ENCODE measurements at regions not wholly inside any gene's neighbourhood (a gene's known extent, or its start where the extent isn't known, plus 50 kb on each side); places are given as distances from the start of the nearest gene placed in this dataset.
"Not testable (repeated sequence)": the region's sequence is repeated elsewhere in the genome, so short reads cannot be mapped to it uniquely, and the experiment has no call there.

GRCh38 chr16:29111421-29111820 lies 126.6 kb downstream of the LAT start:
- Mint-ChIP-seq H3K27me3 (peaks cover 68% of the 10 kb centered on the region), H3K27ac (no peak overlapping the region)
- no peak for TF ChIP-seq CTCF (IDR thresholded peaks at IDR 0.05; ENCODE audit: unreplicated experiment)

GRCh38 chr16:29108625-29109169 lies 123.8 kb downstream of the LAT start:
- not testable (repeated sequence) for H3K9me3 Mint-ChIP-seq (ENCODE audit: low read depth); H3K4me3 Mint-ChIP-seq (ENCODE audit: low read depth); H3K4me1 Mint-ChIP-seq (ENCODE audit: low read depth); H3K36me3 Mint-ChIP-seq (ENCODE audit: insufficient read depth); DNase-seq (ENCODE audit: low spot score, unreplicated experiment); H3K27ac Mint-ChIP-seq
- H3K27me3 Mint-ChIP-seq, result peaks cover 49% of the 10 kb centered on the region

More at GRCh38 chr16:29111421-29111820, 126.6 kb downstream of the LAT start:
- Mint-ChIP-seq H3K36me3 (ENCODE audit: insufficient read depth) (no peaks in the 10 kb centered on the region), H3K4me3 (ENCODE audit: low read depth) (no peak overlapping the region), H3K9me3 (ENCODE audit: low read depth) (no peaks in the 10 kb centered on the region), H3K4me1 (ENCODE audit: low read depth) (peaks cover 10% of the 10 kb centered on the region)
- DNase-seq (ENCODE audit: low spot score, unreplicated experiment), result no peak

DNA sequence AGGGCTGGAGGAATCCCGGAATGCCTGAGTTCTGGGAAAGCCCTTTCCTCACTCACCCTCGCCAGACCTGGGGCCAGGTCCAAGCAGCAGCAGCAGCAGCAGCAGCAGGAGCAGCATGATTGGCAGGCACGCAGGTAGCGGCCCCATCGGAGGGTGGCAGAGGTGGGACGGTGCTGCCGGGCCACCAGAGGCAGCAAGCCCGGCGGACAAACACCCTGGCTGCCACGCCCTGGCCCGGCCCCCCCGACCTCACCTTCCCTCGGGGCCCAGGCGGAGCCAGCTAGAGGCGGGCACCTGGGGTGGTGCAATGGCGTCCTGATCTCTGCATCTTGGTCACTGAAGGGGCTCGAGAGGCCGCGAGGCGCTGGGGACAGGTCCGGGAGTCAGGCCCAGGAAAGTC lies 122.4 kb downstream of the LAT start:
- Mint-ChIP-seq H3K27me3 (peaks cover 43% of the 10 kb centered on the region), H3K27ac (no peak overlapping the region), H3K9me3 (ENCODE audit: low read depth) (no peaks in the 10 kb centered on the region), H3K36me3 (ENCODE audit: insufficient read depth) (no peaks in the 10 kb centered on the region), H3K4me1 (ENCODE audit: low read depth) (no peaks in the 10 kb centered on the region), H3K4me3 (ENCODE audit: low read depth) (no peak overlapping the region)
- DNase-seq (ENCODE audit: low spot score, unreplicated experiment), result no peak
- no peak for TF ChIP-seq CTCF (IDR thresholded peaks at IDR 0.05; ENCODE audit: unreplicated experiment)

- peaks cover 39% of the 10 kb centered on the region for H3K27me3 Mint-ChIP-seq
- H3K4me1 Mint-ChIP-seq (ENCODE audit: low read depth); H3K4me3 Mint-ChIP-seq (ENCODE audit: low read depth); H3K36me3 Mint-ChIP-seq (ENCODE audit: insufficient read depth); H3K9me3 Mint-ChIP-seq (ENCODE audit: low read depth); DNase-seq (ENCODE audit: low spot score, unreplicated experiment); H3K27ac Mint-ChIP-seq: not testable (repeated sequence)
Measured at GRCh38 chr16:29106259-29106908, 121.5 kb downstream of the LAT start.

DNA sequence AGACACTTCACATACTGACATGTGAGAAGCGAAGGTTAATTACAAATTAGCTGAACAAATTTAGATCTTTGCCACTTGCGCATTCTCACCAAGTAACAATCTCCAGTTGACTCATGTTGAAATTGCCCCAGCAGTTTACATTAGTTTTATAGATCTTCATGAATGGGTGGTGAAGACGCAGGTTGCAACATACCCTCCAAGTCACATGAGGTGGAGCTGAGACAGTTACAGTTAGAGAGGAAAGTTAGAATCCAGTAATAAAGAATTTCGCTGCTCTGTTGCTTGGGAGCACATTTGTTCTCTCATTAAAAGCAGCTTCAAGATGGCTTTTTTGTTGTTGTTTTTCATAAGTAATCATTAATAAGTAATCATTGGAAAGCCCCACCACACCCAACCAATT lies 119.7 kb downstream of the LAT start:
- H3K36me3 Mint-ChIP-seq (ENCODE audit: insufficient read depth); H3K9me3 Mint-ChIP-seq (ENCODE audit: low read depth); H3K4me3 Mint-ChIP-seq (ENCODE audit: low read depth); H3K27ac Mint-ChIP-seq; DNase-seq (ENCODE audit: low spot score, unreplicated experiment); H3K4me1 Mint-ChIP-seq (ENCODE audit: low read depth): not testable (repeated sequence)
- H3K27me3 Mint-ChIP-seq, result peaks cover 26% of the 10 kb centered on the region

- H3K27me3 Mint-ChIP-seq, result peaks cover 11% of the 10 kb centered on the region
- not testable (repeated sequence) for H3K4me3 Mint-ChIP-seq (ENCODE audit: low read depth); H3K9me3 Mint-ChIP-seq (ENCODE audit: low read depth); DNase-seq (ENCODE audit: low spot score, unreplicated experiment); H3K4me1 Mint-ChIP-seq (ENCODE audit: low read depth); H3K27ac Mint-ChIP-seq; H3K36me3 Mint-ChIP-seq (ENCODE audit: insufficient read depth)
Measured at GRCh38 chr16:29097965-29098364, 113.1 kb downstream of the LAT start.

GRCh38 chr16:29094729-29095624 lies 110.1 kb downstream of the LAT start:
- H3K36me3 Mint-ChIP-seq (ENCODE audit: insufficient read depth); DNase-seq (ENCODE audit: low spot score, unreplicated experiment); H3K4me3 Mint-ChIP-seq (ENCODE audit: low read depth); H3K27ac Mint-ChIP-seq; H3K27me3 Mint-ChIP-seq; H3K4me1 Mint-ChIP-seq (ENCODE audit: low read depth); H3K9me3 Mint-ChIP-seq (ENCODE audit: low read depth): not testable (repeated sequence)
- TF ChIP-seq CTCF (IDR thresholded peaks at IDR 0.05; ENCODE audit: unreplicated experiment), result peak; percentile 41

DNA sequence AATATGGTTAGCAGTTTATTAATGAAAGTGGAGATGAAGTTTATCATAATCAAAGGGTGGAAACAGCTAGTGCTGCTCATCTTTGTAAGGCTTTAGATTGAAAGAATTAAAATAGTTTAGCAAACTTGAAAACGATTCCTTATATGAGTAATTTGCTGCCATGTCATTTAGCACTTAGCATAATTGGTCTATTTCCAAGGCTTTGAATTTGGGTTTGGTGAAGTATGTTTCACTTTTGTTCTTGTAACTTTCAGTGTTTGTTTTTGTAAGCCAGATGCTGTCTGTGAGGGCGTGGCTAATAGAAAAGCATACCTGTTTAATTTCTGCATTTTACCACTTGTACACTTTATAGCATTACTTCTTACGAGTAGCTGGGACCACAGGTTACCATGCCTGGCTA lies 109.5 kb downstream of the LAT start:
- H3K36me3 Mint-ChIP-seq (ENCODE audit: insufficient read depth); DNase-seq (ENCODE audit: low spot score, unreplicated experiment); H3K27ac Mint-ChIP-seq; H3K9me3 Mint-ChIP-seq (ENCODE audit: low read depth); H3K27me3 Mint-ChIP-seq; H3K4me1 Mint-ChIP-seq (ENCODE audit: low read depth); H3K4me3 Mint-ChIP-seq (ENCODE audit: low read depth): not testable (repeated sequence)

DNA sequence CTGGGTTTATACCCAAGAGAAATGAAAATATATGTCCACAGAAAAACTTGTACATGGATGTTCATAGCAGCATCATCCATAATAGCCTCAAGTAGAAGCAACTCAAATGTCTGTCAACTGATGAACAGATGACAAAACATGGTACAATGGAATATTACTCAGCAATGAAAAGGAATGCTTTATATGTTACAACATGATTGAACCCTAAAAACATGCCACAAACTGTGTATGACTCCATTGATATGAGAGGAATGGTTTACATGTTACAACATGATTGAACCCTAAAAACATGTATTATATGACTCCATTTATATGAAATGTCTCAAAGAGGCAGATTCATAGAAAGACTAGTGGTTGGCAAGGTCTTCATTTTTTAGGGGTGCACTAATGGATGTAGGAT lies 104.8 kb downstream of the LAT start:
- H3K27me3 Mint-ChIP-seq; H3K9me3 Mint-ChIP-seq (ENCODE audit: low read depth); H3K4me1 Mint-ChIP-seq (ENCODE audit: low read depth); H3K4me3 Mint-ChIP-seq (ENCODE audit: low read depth); DNase-seq (ENCODE audit: low spot score, unreplicated experiment); H3K36me3 Mint-ChIP-seq (ENCODE audit: insufficient read depth); H3K27ac Mint-ChIP-seq: not testable (repeated sequence)

- not testable (repeated sequence) for H3K9me3 Mint-ChIP-seq (ENCODE audit: low read depth); H3K36me3 Mint-ChIP-seq (ENCODE audit: insufficient read depth); H3K27ac Mint-ChIP-seq; H3K4me1 Mint-ChIP-seq (ENCODE audit: low read depth); H3K4me3 Mint-ChIP-seq (ENCODE audit: low read depth); DNase-seq (ENCODE audit: low spot score, unreplicated experiment)
- peaks cover 16% of the 10 kb centered on the region for H3K27me3 Mint-ChIP-seq
Measured at GRCh38 chr16:29087673-29088072, 102.8 kb downstream of the LAT start.

Data from progenitor cell of endocrine pancreas (in vitro differentiated cells).